Adrenal gland (tissue), 9 donors: ENCODE measurements at regions not wholly inside any gene's neighbourhood (a gene's known extent, or its start where the extent isn't known, plus 50 kb on each side); places are given as distances from the start of the nearest gene placed in this dataset.

Experiments
- DNase-seq, 7 donors: peaks; one replicate each; pipeline ENCODE4 v3.0.0-alpha.2; 2019 to 2020
- H3K27ac ChIP-seq, 5 donors: fragments of 200-600 bp; sonication (generic) in 4 of 5; 1 replicate in 3 of 5; 2 replicates in 2 of 5; pipeline versions ENCODE4 v1.5.1 to v1.8.0; 2016 to 2020; ENCODE audit warnings: mild to moderate bottlenecking in 1 of 5
- H3K27me3 ChIP-seq: fragments of 200-600 bp; 2 replicates; pipeline ENCODE4 v1.8.0; 2021
- H3K36me3 ChIP-seq, 2 donors: fragments of 200-600 bp; replicated peaks in 1 of 2; 1 replicate in 1 of 2; 2 replicates in 1 of 2; pipeline versions ENCODE4 v1.5.1 to v1.8.0; 2018 to 2022
- H3K4me1 ChIP-seq, 2 donors: fragments of 200-600 bp; replicated peaks in 1 of 2; 1 replicate in 1 of 2; 2 replicates in 1 of 2; pipeline versions ENCODE4 v1.5.1 to v1.8.0; 2018 to 2021
- H3K4me3 ChIP-seq, 4 donors: fragments of 200-600 bp; sonication (generic) in 3 of 4; one replicate each; pipeline ENCODE4 v1.5.1; 2016 to 2018
- H3K9me3 ChIP-seq, 3 donors: fragments of 200-600 bp; sonication (generic) in 1 of 3; replicated peaks in 1 of 3; 1 replicate in 2 of 3; 2 replicates in 1 of 3; pipeline versions ENCODE4 v1.5.1 to v1.8.0; 2016 to 2021
- POLR2A ChIP-seq, 2 donors: fragments of 450-650 bp; IDR thresholded peaks; one replicate each; pipeline ENCODE4 v1.6.1; 2017; ENCODE audit warnings: antibody characterized with exemption in 2 of 2, mild to moderate bottlenecking in 2 of 2, moderate library complexity in 1 of 2
- whole genome bisulfite sequencing, 4 donors: extraction: QIAGEN DNeasy Blood & Tissue Kit in 2 of 4; methylation state at CpG; one replicate each; pipeline versions ENCODE4 v1.1.5 to v1.1.7; 2013 to 2017; 5-methylcytosine and 5-hydroxymethylcytosine counted together
- intact Hi-C, 2 donors: fragments of 100-400 bp; cut with DNase I; formaldehyde crosslinking; loops; one replicate each; pipeline versions ENCODE4 v1.14.1 to v1.15.0; 2022 to 2023
- TF ChIP-seq, protein P1 (sequence below), 6 experiments: fragments of 450-650 bp in 4 of 6; fragments of 200-600 bp in 2 of 6; sonication (generic) in 1 of 6; IDR thresholded peaks; 1 replicate in 5 of 6; 2 replicates in 1 of 6; pipeline versions ENCODE4 v1.5.1 to v1.8.0; 2016 to 2021; ENCODE audit warnings: antibody characterized with exemption in 6 of 6, mild to moderate bottlenecking in 2 of 6, moderate library complexity in 1 of 6
- donor health status: healthy with polysubstance abuse.
- donor health status: Bipolar disorder and iron deficiency.
- donor health status: DM: yes; HTN: yes; CAD: no.
- donor health status: DM: no; HTN: no; CAD: no.
- donor health status: DM: no; HTN: no; CAD: no.

DNA sequence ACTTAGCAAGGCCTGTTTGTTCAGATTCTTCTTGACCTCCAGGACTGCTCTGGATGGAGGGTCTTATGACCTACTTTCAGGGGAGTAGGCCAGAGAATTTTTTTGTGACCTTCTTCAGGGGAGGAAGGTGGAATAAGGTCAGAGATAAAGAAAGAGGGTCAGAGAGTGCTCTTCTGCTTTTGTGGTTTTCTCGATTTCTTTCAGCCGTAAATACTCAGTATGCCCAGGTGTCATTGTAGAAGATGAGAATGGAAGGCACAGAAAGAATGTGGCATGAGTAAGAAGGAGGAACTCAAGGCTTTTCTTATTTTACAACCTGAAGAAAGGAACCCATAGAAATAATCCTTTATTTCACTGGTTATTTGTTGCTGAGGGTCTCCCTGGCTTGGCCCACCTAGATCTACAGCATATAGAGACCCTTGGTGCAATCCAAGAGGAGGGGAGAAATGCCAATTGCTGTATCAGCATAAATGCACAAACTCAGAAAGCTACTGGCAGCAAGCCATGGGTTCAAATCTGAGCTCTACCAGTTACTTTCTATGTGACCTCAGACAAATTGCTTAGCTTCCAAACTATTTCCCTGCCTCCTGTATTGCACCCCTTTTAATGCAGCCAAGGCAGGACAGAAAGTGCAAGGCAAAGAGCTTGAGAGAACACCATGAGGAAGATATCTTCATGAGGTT lies 68.0 kb downstream of the OLIG3 start:
- Histone ChIP-seq H3K4me3 (no peak overlapping the region), H3K9me3 (no peaks in the 10 kb centered on the region), H3K4me1 (no peaks in the 10 kb centered on the region), H3K36me3 (no peaks in the 10 kb centered on the region), H3K27ac (no peak overlapping the region), H3K27me3 (no peaks in the 10 kb centered on the region)
- DNase-seq = no peak
- 53 to 84% (median 66%) methylated on average over 2 of the region's 2 CpGs for WGBS, 4 donors
- TF ChIP-seq, protein P1, sequence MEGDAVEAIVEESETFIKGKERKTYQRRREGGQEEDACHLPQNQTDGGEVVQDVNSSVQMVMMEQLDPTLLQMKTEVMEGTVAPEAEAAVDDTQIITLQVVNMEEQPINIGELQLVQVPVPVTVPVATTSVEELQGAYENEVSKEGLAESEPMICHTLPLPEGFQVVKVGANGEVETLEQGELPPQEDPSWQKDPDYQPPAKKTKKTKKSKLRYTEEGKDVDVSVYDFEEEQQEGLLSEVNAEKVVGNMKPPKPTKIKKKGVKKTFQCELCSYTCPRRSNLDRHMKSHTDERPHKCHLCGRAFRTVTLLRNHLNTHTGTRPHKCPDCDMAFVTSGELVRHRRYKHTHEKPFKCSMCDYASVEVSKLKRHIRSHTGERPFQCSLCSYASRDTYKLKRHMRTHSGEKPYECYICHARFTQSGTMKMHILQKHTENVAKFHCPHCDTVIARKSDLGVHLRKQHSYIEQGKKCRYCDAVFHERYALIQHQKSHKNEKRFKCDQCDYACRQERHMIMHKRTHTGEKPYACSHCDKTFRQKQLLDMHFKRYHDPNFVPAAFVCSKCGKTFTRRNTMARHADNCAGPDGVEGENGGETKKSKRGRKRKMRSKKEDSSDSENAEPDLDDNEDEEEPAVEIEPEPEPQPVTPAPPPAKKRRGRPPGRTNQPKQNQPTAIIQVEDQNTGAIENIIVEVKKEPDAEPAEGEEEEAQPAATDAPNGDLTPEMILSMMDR (IDR thresholded peaks at IDR 0.05) = no peak
- TF ChIP-seq POLR2A (IDR thresholded peaks at IDR 0.05) = no peak
- intact Hi-C loops = no loop called here

DNA sequence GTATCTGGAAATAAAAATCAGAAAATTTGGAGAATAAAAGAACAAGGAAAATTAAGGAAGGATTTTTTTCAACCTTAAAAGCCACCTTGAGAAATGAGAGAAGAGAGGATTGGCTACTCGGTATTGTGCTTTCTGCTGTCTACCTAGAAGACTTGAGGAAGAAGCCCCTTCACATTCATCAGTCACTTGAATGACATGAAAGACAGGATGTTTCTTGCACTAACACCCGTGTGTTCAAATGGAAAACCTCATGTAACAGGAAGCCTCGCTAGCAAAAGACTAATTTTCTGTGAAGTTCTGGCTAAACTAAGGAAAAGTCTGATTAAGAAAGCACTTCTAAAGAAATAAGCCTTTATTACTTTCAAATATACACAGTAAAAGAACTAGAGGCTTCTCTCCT lies 69.9 kb downstream of the OLIG3 start:
- Histone ChIP-seq H3K4me1 (no peaks in the 10 kb centered on the region), H3K27ac (no peak overlapping the region), H3K36me3 (no peaks in the 10 kb centered on the region), H3K9me3 (no peaks in the 10 kb centered on the region), H3K4me3 (no peak overlapping the region), H3K27me3 (no peaks in the 10 kb centered on the region)
- DNase-seq = no peak
- intact Hi-C loops = no loop called here
- 38 to 54% (median 47%) methylated on average over 3 of the region's 3 CpGs for WGBS, 4 donors
- no peak for TF ChIP-seq POLR2A (IDR thresholded peaks at IDR 0.05)
- TF ChIP-seq, protein P1 (IDR thresholded peaks at IDR 0.05) = no peak

DNA sequence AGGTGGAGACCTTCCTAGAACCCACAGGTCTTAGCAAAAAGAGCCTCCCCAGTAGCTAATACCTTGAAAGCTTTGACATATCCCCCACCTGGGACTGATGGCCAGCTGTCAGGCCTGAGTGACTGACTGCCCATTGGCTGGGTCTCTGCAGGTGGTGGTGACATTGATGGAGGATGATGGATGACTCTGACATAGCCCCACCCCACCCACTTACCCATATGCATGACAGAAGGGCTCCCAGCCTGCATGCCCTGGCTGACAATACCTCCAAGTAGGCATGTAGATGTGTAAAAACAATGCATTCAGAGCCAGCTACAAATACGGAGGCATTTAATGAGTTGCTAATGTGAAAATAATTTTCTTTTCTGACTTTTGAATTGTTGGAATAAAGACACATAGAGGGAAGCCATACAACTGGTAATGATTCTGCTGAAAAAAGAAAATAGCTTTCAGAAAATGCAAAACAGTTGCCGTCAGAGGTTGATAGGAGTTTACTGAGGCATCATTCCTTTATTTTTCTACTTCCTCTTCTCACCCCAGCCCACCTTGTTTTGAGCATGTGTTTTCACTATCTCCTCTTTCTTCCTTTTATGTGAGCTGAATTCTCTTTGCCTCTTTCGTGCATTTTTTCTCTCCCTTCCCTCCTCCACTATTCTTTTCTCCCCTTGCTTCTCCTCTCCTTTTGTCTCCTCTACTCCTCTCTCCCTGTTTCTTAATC lies 70.6 kb downstream of the OLIG3 start:
- 51 to 62% (median 54%) methylated on average over 3 of the region's 3 CpGs for WGBS, 4 donors
- intact Hi-C loops = no loop called here
- TF ChIP-seq, protein P1 (IDR thresholded peaks at IDR 0.05) = no peak
- TF ChIP-seq POLR2A (IDR thresholded peaks at IDR 0.05) = no peak

DNA sequence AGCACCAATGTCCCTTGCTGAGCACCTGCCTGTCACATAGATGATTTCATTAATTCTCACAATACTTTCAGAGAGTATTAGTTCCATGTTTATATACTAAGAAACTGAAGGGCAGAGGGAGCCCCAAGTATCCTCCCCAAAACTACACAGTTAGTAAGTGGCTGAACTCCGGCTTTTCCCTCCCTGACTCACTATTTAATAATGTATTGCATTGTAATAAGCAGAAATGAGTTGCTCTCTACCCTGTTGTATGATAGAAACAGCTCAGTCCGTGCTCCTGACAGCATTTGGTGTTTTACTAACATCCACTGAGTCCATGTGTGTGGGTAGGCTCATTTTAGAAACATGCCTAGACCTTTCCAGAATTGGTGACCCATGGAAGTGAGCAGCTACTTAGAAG lies 76.8 kb downstream of the OLIG3 start:
- no peak for DNase-seq
- intact Hi-C loops = loop anchor here in 1 of 2 donors (10.0 kb wide), 2 partner anchors 143 to 323 kb away; no protein-coding TSS in a partner anchor

More for the DNA sequence above, 70.6 kb downstream of the OLIG3 start:
- H3K27me3 ChIP-seq = no peaks in the 10 kb centered on the region
- H3K4me1 ChIP-seq = no peaks in the 10 kb centered on the region
- no peak overlapping the region for H3K27ac ChIP-seq
- H3K36me3 ChIP-seq = no peaks in the 10 kb centered on the region
- no peaks in the 10 kb centered on the region for H3K9me3 ChIP-seq
- no peak for DNase-seq
- no peak overlapping the region for H3K4me3 ChIP-seq

More for the DNA sequence above, 76.8 kb downstream of the OLIG3 start:
- TF ChIP-seq, protein P1 (IDR thresholded peaks at IDR 0.05) = no peak
- TF ChIP-seq POLR2A (IDR thresholded peaks at IDR 0.05) = no peak
- Histone ChIP-seq H3K36me3 (no peaks in the 10 kb centered on the region), H3K4me3 (no peak overlapping the region), H3K27ac (no peak overlapping the region), H3K4me1 (peaks cover 0 to 6% of the 10 kb centered on the region in 2 donors), H3K27me3 (no peaks in the 10 kb centered on the region), H3K9me3 (no peaks in the 10 kb centered on the region)
- WGBS, 4 donors = 63 to 85% (median 78%) methylated on average over 2 of the region's 2 CpGs
